HCT116 (cell line): ENCODE measurements at regions not wholly inside any gene's neighbourhood (a gene's known extent, or its start where the extent isn't known, plus 50 kb on each side); places are given as distances from the start of the nearest gene placed in this dataset.
"Not testable (repeated sequence)": the region's sequence is repeated elsewhere in the genome, so short reads cannot be mapped to it uniquely, and the experiment has no call there.

Source experiments
- ATAC-seq: fragments of 200-7000 bp; cut with Tn5 transposase; 2 replicates; pipeline ENCODE4 v1.9.1; 2020; ENCODE audit warnings: mild to moderate bottlenecking, moderate library complexity
- BruUV-seq: library from RNA; stranded (reverse); fragments of 400-500 nt; replicated peaks from 2 replicates; lab custom pipeline; 2021; lab: Mats Ljungman, UMichigan
- CTCF ChIA-PET: fragments of 300-600 bp; sonication (Branson Sonifier 250); formaldehyde crosslinking; loops from one replicate; lab custom pipeline; 2021; ENCODE audit warnings: antibody characterized with exemption; lab: Charles Lee
- POLR2A ChIA-PET: fragments of 300-600, 350-600 bp; sonication (Branson Sonifier 250); formaldehyde crosslinking; loops from one replicate; lab custom pipeline; 2021; ENCODE audit warnings: antibody characterized with exemption; lab: Charles Lee
- RAD21 ChIA-PET, 2 experiments: fragments of 300-600 bp; sonication (Branson Sonifier 250); formaldehyde crosslinking; loops; one replicate each; lab custom pipeline; 2023; ENCODE audit warnings: low total read pairs in 2 of 2; ENCODE audit not compliant: uncharacterized antibody in 2 of 2, unreplicated experiment in 2 of 2, low non-redundant PET in 1 of 2; lab: Charles Lee
- DNase-seq: peaks from one replicate; pipeline ENCODE4 v3.0.0-alpha.2; 2010; ENCODE audit warnings: low read depth, low spot score
- H2AFZ ChIP-seq: fragments of 200-600 bp; shearing (Covaris generic), sonication (generic); 2 replicates; pipeline ENCODE4 v1.6.1; 2017; ENCODE audit warnings: low read depth, mixed run types, mixed read lengths, antibody characterized with exemption, low read length; ENCODE audit not compliant: poor library complexity, severe bottlenecking
- H3K27ac ChIP-seq: 2 replicates; pipeline ENCODE4 v1.5.1; 2012; ENCODE audit warnings: low read depth, low read length
- H3K27me3 ChIP-seq: fragments of 200-600 bp; sonication (generic); 2 replicates; pipeline ENCODE4 v1.6.1; 2016; ENCODE audit warnings: mixed run types, low read length, mixed read lengths; ENCODE audit not compliant: insufficient read depth
- H3K36me3 ChIP-seq, 2 experiments: fragments of 200-500 bp in 1 of 2; fragments of 200-600 bp in 1 of 2; sonication (Bioruptor generic) in 1 of 2; sonication (generic) in 1 of 2; 2 replicates each; pipeline versions ENCODE4 v1.5.1 to v1.6.1; 2014 to 2016; ENCODE audit warnings: low read length in 2 of 2, inconsistent platforms in 1 of 2, mixed read lengths in 1 of 2, mixed run types in 1 of 2; ENCODE audit not compliant: insufficient read depth in 2 of 2, control insufficient read depth in 1 of 2
- H3K4me1 ChIP-seq, 2 experiments: fragments of 200-600 bp in 1 of 2; sonication (generic) in 1 of 2; 2 replicates each; pipeline versions ENCODE4 v1.5.1 to v1.6.1; 2012 to 2017; ENCODE audit warnings: low read length in 2 of 2, inconsistent platforms in 1 of 2, mild to moderate bottlenecking in 1 of 2, mixed read lengths in 1 of 2, mixed run types in 1 of 2, moderate library complexity in 1 of 2; ENCODE audit not compliant: insufficient read depth in 2 of 2, control insufficient read depth in 1 of 2
- H3K4me2 ChIP-seq: fragments of 200-600 bp; sonication (generic); 2 replicates; pipeline ENCODE4 v1.6.1; 2017; ENCODE audit warnings: mixed run types, low read length, mixed read lengths
- H3K4me3 ChIP-seq, 2 experiments: fragments of 200-600 bp in 1 of 2; sonication (generic) in 1 of 2; replicated peaks in 1 of 2; 2 replicates each; pipeline ENCODE4 v1.5.1; 2011 to 2016; ENCODE audit warnings: low read length in 2 of 2, control low read depth in 1 of 2, low read depth in 1 of 2, mild to moderate bottlenecking in 1 of 2, mixed read lengths in 1 of 2, mixed run types in 1 of 2
- H3K79me2 ChIP-seq: fragments of 200-600 bp; sonication (generic); 2 replicates; pipeline ENCODE4 v1.6.1; 2017; ENCODE audit warnings: mild to moderate bottlenecking, mixed run types, low read length, moderate library complexity, mixed read lengths; ENCODE audit not compliant: insufficient read depth
- H3K9ac ChIP-seq: fragments of 200-600 bp; sonication (generic); 2 replicates; pipeline ENCODE4 v1.6.1; 2016; ENCODE audit warnings: low read length, mixed read lengths
- H3K9me2 ChIP-seq: fragments of 200-600 bp; sonication (generic), shearing (Covaris generic); 2 replicates; pipeline ENCODE4 v1.6.1; 2017; ENCODE audit warnings: mixed run types, mild to moderate bottlenecking, moderate library complexity; ENCODE audit not compliant: insufficient read depth
- H3K9me3 ChIP-seq, 2 experiments: fragments of 200-500 bp in 1 of 2; fragments of 200-600 bp in 1 of 2; sonication (Bioruptor generic) in 1 of 2; sonication (generic) in 1 of 2; 2 replicates each; pipeline ENCODE4 v1.6.1; 2014 to 2017; ENCODE audit warnings: low read length in 2 of 2, mixed read lengths in 2 of 2, inconsistent platforms in 1 of 2, low read depth in 1 of 2, mild to moderate bottlenecking in 1 of 2, mixed run types in 1 of 2, moderate library complexity in 1 of 2; ENCODE audit not compliant: control insufficient read depth in 1 of 2, insufficient read depth in 1 of 2
- H4K20me1 ChIP-seq: fragments of 200-600 bp; sonication (generic), shearing (Covaris generic); 2 replicates; pipeline ENCODE4 v1.6.1; 2017; ENCODE audit warnings: mixed run types, mild to moderate bottlenecking, moderate library complexity; ENCODE audit not compliant: insufficient read depth
- EGR1 ChIP-seq: IDR thresholded peaks from 2 replicates; pipeline ENCODE4 v1.6.1; 2012; ENCODE audit warnings: low read depth
- POLR2A ChIP-seq: IDR thresholded peaks from 2 replicates; pipeline ENCODE4 v1.7.0; 2011; ENCODE audit warnings: borderline replicate concordance; ENCODE audit not compliant: insufficient read depth, insufficient read length; ENCODE audit errors: extremely low read depth
- POLR2AphosphoS5 ChIP-seq: IDR thresholded peaks from 2 replicates; pipeline ENCODE4 v1.6.1; 2011; ENCODE audit warnings: mild to moderate bottlenecking, low read depth, low read length, moderate library complexity
- RAD21 ChIP-seq: IDR thresholded peaks from 2 replicates; pipeline ENCODE4 v1.6.1; 2012; ENCODE audit warnings: low read depth, mild to moderate bottlenecking
- SP1 ChIP-seq: IDR thresholded peaks from 2 replicates; pipeline ENCODE4 v1.6.1; 2012; ENCODE audit warnings: low read depth
- SRF ChIP-seq: IDR thresholded peaks from 2 replicates; pipeline ENCODE4 v1.6.1; 2012; ENCODE audit warnings: low read depth
- YY1 ChIP-seq: IDR thresholded peaks from 2 replicates; pipeline ENCODE4 v1.6.1; 2011; ENCODE audit warnings: low read length, low read depth, moderate library complexity, mild to moderate bottlenecking; ENCODE audit not compliant: insufficient replicate concordance; ENCODE audit errors: extremely low read depth
- ZNF274 ChIP-seq: fragments of 200-500 bp; sonication (Bioruptor generic); IDR thresholded peaks from 2 replicates; pipeline ENCODE4 v1.6.1; 2014; ENCODE audit warnings: mild to moderate bottlenecking, low read depth, low read length, inconsistent platforms
- intact Hi-C: fragments of 100-400 bp; cut with micrococcal nuclease; formaldehyde crosslinking; loops from 2 replicates; pipeline ENCODE4 v1.10.0; 2022
- TF ChIP-seq, protein P1 (sequence below): IDR thresholded peaks from 2 replicates; pipeline ENCODE4 v1.6.1; 2012
- TF ChIP-seq, protein P2 (sequence below): IDR thresholded peaks from 2 replicates; pipeline ENCODE4 v1.6.1; 2012; ENCODE audit warnings: low read depth
- TF ChIP-seq, protein P3 (sequence below), 3 experiments: fragments of 200-600 bp in 1 of 3; sonication (generic) in 1 of 3; IDR thresholded peaks in 2 of 3; conservative IDR thresholded peaks in 1 of 3; 2 replicates each; pipeline ENCODE4 v1.5.1; 2012 to 2017; ENCODE audit warnings: low read depth in 2 of 3, low read length in 2 of 3, antibody characterized with exemption in 1 of 3, borderline replicate concordance in 1 of 3, control low read depth in 1 of 3, mild to moderate bottlenecking in 1 of 3, mixed read lengths in 1 of 3, mixed run types in 1 of 3, moderate library complexity in 1 of 3; ENCODE audit not compliant: insufficient read depth in 1 of 3

- H3K4me1 ChIP-seq, result no peaks in the 10 kb centered on the region
- no peaks in the 10 kb centered on the region for H3K36me3 ChIP-seq
- no peaks in the 10 kb centered on the region for H3K9me2 ChIP-seq
- TF ChIP-seq, protein P1, sequence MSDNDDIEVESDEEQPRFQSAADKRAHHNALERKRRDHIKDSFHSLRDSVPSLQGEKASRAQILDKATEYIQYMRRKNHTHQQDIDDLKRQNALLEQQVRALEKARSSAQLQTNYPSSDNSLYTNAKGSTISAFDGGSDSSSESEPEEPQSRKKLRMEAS, result no peak
- TF ChIP-seq YY1, result no peak
- no peak for TF ChIP-seq SRF
- TF ChIP-seq, protein P2, sequence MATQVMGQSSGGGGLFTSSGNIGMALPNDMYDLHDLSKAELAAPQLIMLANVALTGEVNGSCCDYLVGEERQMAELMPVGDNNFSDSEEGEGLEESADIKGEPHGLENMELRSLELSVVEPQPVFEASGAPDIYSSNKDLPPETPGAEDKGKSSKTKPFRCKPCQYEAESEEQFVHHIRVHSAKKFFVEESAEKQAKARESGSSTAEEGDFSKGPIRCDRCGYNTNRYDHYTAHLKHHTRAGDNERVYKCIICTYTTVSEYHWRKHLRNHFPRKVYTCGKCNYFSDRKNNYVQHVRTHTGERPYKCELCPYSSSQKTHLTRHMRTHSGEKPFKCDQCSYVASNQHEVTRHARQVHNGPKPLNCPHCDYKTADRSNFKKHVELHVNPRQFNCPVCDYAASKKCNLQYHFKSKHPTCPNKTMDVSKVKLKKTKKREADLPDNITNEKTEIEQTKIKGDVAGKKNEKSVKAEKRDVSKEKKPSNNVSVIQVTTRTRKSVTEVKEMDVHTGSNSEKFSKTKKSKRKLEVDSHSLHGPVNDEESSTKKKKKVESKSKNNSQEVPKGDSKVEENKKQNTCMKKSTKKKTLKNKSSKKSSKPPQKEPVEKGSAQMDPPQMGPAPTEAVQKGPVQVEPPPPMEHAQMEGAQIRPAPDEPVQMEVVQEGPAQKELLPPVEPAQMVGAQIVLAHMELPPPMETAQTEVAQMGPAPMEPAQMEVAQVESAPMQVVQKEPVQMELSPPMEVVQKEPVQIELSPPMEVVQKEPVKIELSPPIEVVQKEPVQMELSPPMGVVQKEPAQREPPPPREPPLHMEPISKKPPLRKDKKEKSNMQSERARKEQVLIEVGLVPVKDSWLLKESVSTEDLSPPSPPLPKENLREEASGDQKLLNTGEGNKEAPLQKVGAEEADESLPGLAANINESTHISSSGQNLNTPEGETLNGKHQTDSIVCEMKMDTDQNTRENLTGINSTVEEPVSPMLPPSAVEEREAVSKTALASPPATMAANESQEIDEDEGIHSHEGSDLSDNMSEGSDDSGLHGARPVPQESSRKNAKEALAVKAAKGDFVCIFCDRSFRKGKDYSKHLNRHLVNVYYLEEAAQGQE, result no peak
- TF ChIP-seq POLR2A, result no peak
- no peak for TF ChIP-seq RAD21
- no peak for TF ChIP-seq EGR1
- no peak for TF ChIP-seq SP1
- TF ChIP-seq, protein P3, sequence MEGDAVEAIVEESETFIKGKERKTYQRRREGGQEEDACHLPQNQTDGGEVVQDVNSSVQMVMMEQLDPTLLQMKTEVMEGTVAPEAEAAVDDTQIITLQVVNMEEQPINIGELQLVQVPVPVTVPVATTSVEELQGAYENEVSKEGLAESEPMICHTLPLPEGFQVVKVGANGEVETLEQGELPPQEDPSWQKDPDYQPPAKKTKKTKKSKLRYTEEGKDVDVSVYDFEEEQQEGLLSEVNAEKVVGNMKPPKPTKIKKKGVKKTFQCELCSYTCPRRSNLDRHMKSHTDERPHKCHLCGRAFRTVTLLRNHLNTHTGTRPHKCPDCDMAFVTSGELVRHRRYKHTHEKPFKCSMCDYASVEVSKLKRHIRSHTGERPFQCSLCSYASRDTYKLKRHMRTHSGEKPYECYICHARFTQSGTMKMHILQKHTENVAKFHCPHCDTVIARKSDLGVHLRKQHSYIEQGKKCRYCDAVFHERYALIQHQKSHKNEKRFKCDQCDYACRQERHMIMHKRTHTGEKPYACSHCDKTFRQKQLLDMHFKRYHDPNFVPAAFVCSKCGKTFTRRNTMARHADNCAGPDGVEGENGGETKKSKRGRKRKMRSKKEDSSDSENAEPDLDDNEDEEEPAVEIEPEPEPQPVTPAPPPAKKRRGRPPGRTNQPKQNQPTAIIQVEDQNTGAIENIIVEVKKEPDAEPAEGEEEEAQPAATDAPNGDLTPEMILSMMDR (IDR thresholded peaks at IDR 0.05 in 2 of 3, conservative IDR thresholded peaks at IDR 0.05 in 1 of 3; ENCODE audit: borderline replicate concordance in 1 of 3, insufficient read depth in 1 of 3, low read depth in 2 of 3, low read length in 2 of 3), result no peak
- TF ChIP-seq POLR2AphosphoS5, result no peak
- no peak for TF ChIP-seq ZNF274
- H3K27ac ChIP-seq, result no peak overlapping the region
- H3K4me2 ChIP-seq, result no peak overlapping the region
- H3K79me2 ChIP-seq, result no peaks in the 10 kb centered on the region
- H3K9ac ChIP-seq, result no peak overlapping the region
- no TSS peak for BruUV-seq
- ChIA-PET POLR2A (no interaction called here), RAD21 (no interaction called here), CTCF (no interaction called here)
- H3K27me3 ChIP-seq, result no peaks in the 10 kb centered on the region
- DNase-seq, result no peak
- no peak for ATAC-seq
- no peaks in the 10 kb centered on the region for H3K9me3 ChIP-seq
- no peak overlapping the region for H3K4me3 ChIP-seq
- H4K20me1 ChIP-seq, result no peaks in the 10 kb centered on the region
- H2AFZ ChIP-seq, result no peak overlapping the region
- intact Hi-C loops, result no loop called here
Measured at GRCh38 chr15:62870216-62870615, 172.3 kb upstream of the TPM1 start.

- H3K4me3 ChIP-seq, H3K4me2 ChIP-seq, H3K36me3 ChIP-seq, H4K20me1 ChIP-seq, CTCF ChIA-PET, H2AFZ ChIP-seq, H3K9ac ChIP-seq, H3K9me3 ChIP-seq, DNase-seq, RAD21 ChIA-PET, ATAC-seq, H3K27ac ChIP-seq, POLR2A ChIA-PET, H3K4me1 ChIP-seq, BruUV-seq, H3K9me2 ChIP-seq, H3K27me3 ChIP-seq, H3K79me2 ChIP-seq, intact Hi-C loops: not testable (repeated sequence)
Measured at GRCh38 chr15:62870701-62871100, 171.8 kb upstream of the TPM1 start.
